K562 (cell line): ENCODE measurements at regions not wholly inside any gene's neighbourhood (a gene's known extent, or its start where the extent isn't known, plus 50 kb on each side); places are given as distances from the start of the nearest gene placed in this dataset.

Experiments used
- ATAC-seq: fragments of 200-7000 bp; cut with Tn5 transposase; 3 replicates; pipeline ENCODE4 v1.9.1; 2020; ENCODE audit warnings: moderate library complexity
- BruUV-seq: library from RNA; stranded (reverse); fragments of 400-500 nt; replicated peaks from 2 replicates; lab custom pipeline; 2021; lab: Mats Ljungman, UMichigan
- CTCF ChIA-PET: fragments of 300-600 bp; formaldehyde crosslinking; extraction: SDS; loops from one replicate; lab custom pipeline; 2021; ENCODE audit warnings: low intra/inter-chr PET ratio; lab: Yijun Ruan, JAX
- POLR2A ChIA-PET: fragments of 300-600, 350-650 bp; sonication (Branson Sonifier 250); formaldehyde crosslinking; extraction: SDS; loops from one replicate; lab custom pipeline; 2021; ENCODE audit warnings: antibody characterized with exemption, inconsistent platforms; lab: Yijun Ruan, JAX
- DNase-seq, 4 experiments: peaks; one replicate each; pipeline versions ENCODE4 v3.0.0 to v3.0.0-alpha.2; 2011 to 2018; ENCODE audit warnings: low spot score in 3 of 4, mixed read lengths in 3 of 4; ENCODE audit errors: extremely low read depth in 1 of 4
- FAIRE-seq: peaks from 2 replicates; lab custom pipeline; 2011; peaks lifted over from hg19 to GRCh38; lab: Jason Lieb, UNC
- H2AFZ ChIP-seq: 2 replicates; pipeline ENCODE4 v1.6.0; 2011; ENCODE audit warnings: low read depth, low read length, control low read depth, inconsistent platforms
- H3K27ac ChIP-seq: fragments of 200-600 bp; 3 replicates; pipeline ENCODE4 v1.8.0; 2011; ENCODE audit warnings: low read depth, mild to moderate bottlenecking, control low read depth, inconsistent platforms, low read length, moderate library complexity, mixed read lengths; ENCODE audit errors: extremely low read depth
- H3K27me3 ChIP-seq, 2 experiments: fragments of 300-600 bp in 1 of 2; 2 replicates in 1 of 2; 3 replicates in 1 of 2; pipeline versions ENCODE4 v1.6.0 to v1.8.0; 2011; ENCODE audit warnings: inconsistent platforms in 2 of 2, low read length in 2 of 2, mild to moderate bottlenecking in 1 of 2, mixed read lengths in 1 of 2, moderate library complexity in 1 of 2; ENCODE audit not compliant: control insufficient read depth in 2 of 2, insufficient read depth in 2 of 2
- H3K36me3 ChIP-seq: fragments of 300-600 bp; 3 replicates; pipeline ENCODE4 v1.8.0; 2011; ENCODE audit warnings: mild to moderate bottlenecking, low read length, inconsistent platforms; ENCODE audit not compliant: control insufficient read depth, insufficient read depth
- H3K4me1 ChIP-seq, 2 experiments: fragments of 200-600 bp in 1 of 2; replicated peaks in 1 of 2; 2 replicates in 1 of 2; 3 replicates in 1 of 2; pipeline versions ENCODE4 v1.5.1 to v1.8.0; 2011; ENCODE audit warnings: inconsistent platforms in 2 of 2, low read length in 2 of 2, mild to moderate bottlenecking in 1 of 2, mixed read lengths in 1 of 2, moderate library complexity in 1 of 2; ENCODE audit not compliant: control insufficient read depth in 2 of 2, insufficient read depth in 2 of 2
- H3K4me2 ChIP-seq: 2 replicates; pipeline ENCODE4 v1.6.1; 2011; ENCODE audit warnings: low read length, control low read depth, inconsistent platforms, mixed read lengths; ENCODE audit not compliant: insufficient read depth
- H3K4me3 ChIP-seq: fragments of 200-600 bp; sonication (generic), shearing (Covaris generic); 2 replicates; pipeline ENCODE4 v1.5.1; 2016; ENCODE audit warnings: control low read depth, inconsistent platforms
- H3K79me2 ChIP-seq: fragments of 200-600 bp; 3 replicates; pipeline ENCODE4 v1.8.0; 2011; ENCODE audit warnings: low read length, inconsistent platforms; ENCODE audit not compliant: control insufficient read depth, insufficient read depth
- H3K9ac ChIP-seq, 2 experiments: 2 replicates each; pipeline versions ENCODE4 v1.6.0 to v1.6.1; 2011; ENCODE audit warnings: low read depth in 2 of 2, low read length in 2 of 2, control low read depth in 1 of 2, inconsistent platforms in 1 of 2, mild to moderate bottlenecking in 1 of 2, mixed read lengths in 1 of 2; ENCODE audit not compliant: insufficient read depth in 1 of 2
- H3K9me1 ChIP-seq: one replicate; pipeline ENCODE4 v1.6.0; 2011; ENCODE audit warnings: inconsistent platforms, mild to moderate bottlenecking, low read length, moderate library complexity; ENCODE audit not compliant: control insufficient read depth, insufficient read depth
- H3K9me3 ChIP-seq: replicated peaks from 2 replicates; pipeline ENCODE4 v1.5.1; 2011; ENCODE audit warnings: low read depth, low read length, inconsistent platforms; ENCODE audit not compliant: control insufficient read depth, insufficient read depth
- H4K20me1 ChIP-seq: replicated peaks from 2 replicates; pipeline ENCODE4 v1.6.1; 2011; ENCODE audit warnings: low read length, inconsistent platforms, mixed read lengths; ENCODE audit not compliant: control insufficient read depth, insufficient read depth
- BRD4 ChIP-seq: fragments of 200-600 bp; sonication (generic); IDR thresholded peaks from 2 replicates; pipeline ENCODE4 v1.6.1; 2017; ENCODE audit warnings: inconsistent platforms
- HSF4 ChIP-seq: fragments of 250-450 bp; sonication (Bioruptor Pico); IDR thresholded peaks from 2 replicates; pipeline ENCODE4 v2.1.2; 2022; ENCODE audit warnings: mild to moderate bottlenecking, moderate library complexity, borderline replicate concordance
- JUN ChIP-seq, 2 experiments: sonication (generic) in 1 of 2; formaldehyde crosslinking in 1 of 2; IDR thresholded peaks; 2 replicates each; pipeline versions ENCODE4 v1.6.1 to v1.8.0; 2012 to 2022; ENCODE audit warnings: borderline replicate concordance in 2 of 2, mild to moderate bottlenecking in 2 of 2, improper control_type of control experiment in 1 of 2, low read depth in 1 of 2, low read length in 1 of 2, missing genetic modification reagents in 1 of 2
- JUND ChIP-seq, 2 experiments: IDR thresholded peaks; 2 replicates in 1 of 2; 3 replicates in 1 of 2; pipeline ENCODE4 v1.6.1; 2011; ENCODE audit warnings: borderline replicate concordance in 2 of 2, low read depth in 2 of 2, low read length in 2 of 2, improper control_type of control experiment in 1 of 2, missing biosample characterization in 1 of 2, missing genetic modification characterization in 1 of 2, missing genetic modification reagents in 1 of 2
- KLF13 ChIP-seq: fragments of 450-650 bp; IDR thresholded peaks from 2 replicates; pipeline ENCODE4 v1.6.1; 2016; ENCODE audit warnings: missing genetic modification characterization, low read depth, mild to moderate bottlenecking, missing compliant biosample characterization, moderate library complexity, borderline replicate concordance
- MAFG ChIP-seq: fragments of 450-650 bp; conservative IDR thresholded peaks from 2 replicates; pipeline ENCODE4 v1.6.1; 2016; ENCODE audit warnings: missing genetic modification characterization, missing compliant biosample characterization
- MEF2A ChIP-seq: IDR thresholded peaks from 2 replicates; pipeline ENCODE4 v1.6.1; 2011; ENCODE audit warnings: low read depth, mild to moderate bottlenecking, low read length, moderate library complexity; ENCODE audit not compliant: control insufficient read depth
- PHB2 ChIP-seq: fragments of 450-650 bp; IDR thresholded peaks from 2 replicates; pipeline ENCODE4 v1.6.1; 2017; ENCODE audit warnings: low read depth
- PHF20 ChIP-seq: fragments of 450-650 bp; IDR thresholded peaks from 2 replicates; pipeline ENCODE4 v1.6.1; 2018; ENCODE audit not compliant: partially characterized antibody
- PYGO2 ChIP-seq: fragments of 450-650 bp; IDR thresholded peaks from 2 replicates; pipeline ENCODE4 v1.6.1; 2016; ENCODE audit warnings: mild to moderate bottlenecking, missing genetic modification characterization, moderate library complexity, missing compliant biosample characterization
- RBM34 ChIP-seq: fragments of 200-400 bp; formaldehyde crosslinking; IDR thresholded peaks from 2 replicates; pipeline ENCODE4 v1.6.1; 2018; ENCODE audit warnings: low read length, borderline replicate concordance; ENCODE audit not compliant: insufficient read depth
- SRSF7 ChIP-seq: fragments of 200-400 bp; formaldehyde crosslinking; optimal IDR thresholded peaks from 2 replicates; pipeline ENCODE3; 2017; ENCODE audit warnings: mild to moderate bottlenecking, low read depth, low read length
- WHSC1 ChIP-seq: IDR thresholded peaks from one replicate; pipeline ENCODE4 v1.6.1; 2012; ENCODE audit warnings: low read length, control low read depth, inconsistent platforms
- XRCC5 ChIP-seq: fragments of 200-400 bp; formaldehyde crosslinking; IDR thresholded peaks from 2 replicates; pipeline ENCODE4 v1.6.1; 2017; ENCODE audit warnings: low read depth, mild to moderate bottlenecking, low read length
- ZBED1 ChIP-seq: IDR thresholded peaks from 2 replicates; pipeline ENCODE4 v1.6.1; 2014
- ZNF766 ChIP-seq: fragments of 200-800 bp; sonication (Bioruptor generic); conservative IDR thresholded peaks from 2 replicates; pipeline ENCODE4 v1.6.1; 2016; ENCODE audit warnings: missing genetic modification characterization, missing compliant biosample characterization
- ZSCAN29 ChIP-seq: fragments of 450-650 bp; IDR thresholded peaks from 2 replicates; pipeline ENCODE4 v1.6.1; 2017
- WGBS: fragments of 100-300 bp; shearing (Covaris generic); methylation state at CpG from one replicate; pipeline ENCODE4 v1.1.6; 2016; ENCODE audit warnings: low coverage, mixed read lengths; ENCODE audit not compliant: insufficient coverage; ENCODE audit errors: missing lambda C conversion rate; 5-methylcytosine and 5-hydroxymethylcytosine counted together
- in situ Hi-C: fragments of 300-500 bp; cut with MboI; formaldehyde crosslinking; loops from 4 replicates; pipeline ENCODE4 v1.15.0; 2018; ENCODE audit warnings: inconsistent platforms, mixed read lengths
- intact Hi-C: fragments of 100-400 bp; cut with micrococcal nuclease; formaldehyde crosslinking; loops from 2 replicates; pipeline ENCODE4 v1.14.2; 2022

GRCh38 chr3:105199217-105199616, 167.5 kb upstream of the ALCAM start:
- FAIRE-seq = no peak
- no peaks in the 10 kb centered on the region for H3K4me1 ChIP-seq
- no peak for ATAC-seq
- no peak overlapping the region for H3K4me3 ChIP-seq
- no peaks in the 10 kb centered on the region for H3K9me3 ChIP-seq
- H3K27me3 ChIP-seq = no peaks in the 10 kb centered on the region
- no TSS peak for BruUV-seq
- no peak for TF ChIP-seq KLF13 (tag)
- no peak for TF ChIP-seq BRD4
- TF ChIP-seq JUND (IDR thresholded peaks at IDR 0.05; ENCODE audit: borderline replicate concordance, low read depth, low read length) = no peak
- no peak for TF ChIP-seq JUND (tag; IDR thresholded peaks at IDR 0.05; ENCODE audit: borderline replicate concordance, low read depth, low read length)
- no peak for TF ChIP-seq ZSCAN29
- no peak for TF ChIP-seq PHB2
- TF ChIP-seq WHSC1 = no peak
- no peak for TF ChIP-seq ZNF766
- no peak for TF ChIP-seq XRCC5
- no peak for TF ChIP-seq ZBED1
- no peak for TF ChIP-seq JUN (IDR thresholded peaks at IDR 0.05; ENCODE audit: borderline replicate concordance, low read depth, low read length)
- no peak for TF ChIP-seq JUN (CRISPR knock-in tag; IDR thresholded peaks at IDR 0.05; ENCODE audit: borderline replicate concordance)
- TF ChIP-seq HSF4 (CRISPR knock-in tag) = no peak
- TF ChIP-seq RBM34 = no peak
- no peak for TF ChIP-seq SRSF7
- TF ChIP-seq MAFG (tag) = no peak
- no peak for TF ChIP-seq PYGO2
- no peak for TF ChIP-seq PHF20
- no peak for TF ChIP-seq MEF2A
- TF ChIP-seq, all 486 proteins: peak for 0
- POLR2A ChIA-PET = no interaction called here
- H2AFZ ChIP-seq = no peak overlapping the region
- H3K36me3 ChIP-seq = no peaks in the 10 kb centered on the region
- no peak overlapping the region for H3K27ac ChIP-seq
- WGBS = 0% methylated on average over 3 of the region's 3 CpGs
- no peaks in the 10 kb centered on the region for H3K79me2 ChIP-seq
- no peaks in the 10 kb centered on the region for H3K9me1 ChIP-seq
- intact Hi-C loops = no loop called here
- H3K4me2 ChIP-seq = no peak overlapping the region
- DNase-seq = no peak
- in situ Hi-C loops = no loop called here
- no peaks in the 10 kb centered on the region for H4K20me1 ChIP-seq
- no peak overlapping the region for H3K9ac ChIP-seq
- CTCF ChIA-PET = no interaction called here
